ENCODE measurements at regions not wholly inside any gene's neighbourhood (a gene's known extent, or its start where the extent isn't known, plus 50 kb on each side); places are given as distances from the start of the nearest gene placed in this dataset.

DNA sequence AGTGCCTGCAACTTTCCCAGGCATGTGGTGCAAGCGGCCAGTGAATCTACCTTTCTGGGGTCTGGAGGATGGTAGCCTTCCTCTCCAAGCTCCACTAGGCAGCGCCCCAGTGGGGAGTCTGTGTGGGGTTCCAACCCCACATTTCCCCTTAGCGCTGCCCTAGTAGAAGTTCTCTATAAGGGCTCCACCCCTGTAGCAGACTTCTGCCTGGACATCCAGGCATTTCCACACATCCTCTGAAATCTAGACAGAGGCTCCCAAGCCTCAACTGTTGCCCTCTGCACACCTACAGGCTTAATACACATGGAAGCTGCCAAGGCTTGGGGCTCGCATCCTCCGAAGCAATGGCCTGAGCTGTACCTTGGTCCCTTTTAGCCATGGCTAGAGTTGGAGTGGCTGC is 321.6 kb downstream of the TFAP2A start:
- no peak overlapping the region for H3K4me3 ChIP-seq (replicated peaks; ENCODE audit: low read depth, low read length)
- no peak for DNase-seq (ENCODE audit: extremely low read depth, low read depth)
- TF ChIP-seq, protein P1, sequence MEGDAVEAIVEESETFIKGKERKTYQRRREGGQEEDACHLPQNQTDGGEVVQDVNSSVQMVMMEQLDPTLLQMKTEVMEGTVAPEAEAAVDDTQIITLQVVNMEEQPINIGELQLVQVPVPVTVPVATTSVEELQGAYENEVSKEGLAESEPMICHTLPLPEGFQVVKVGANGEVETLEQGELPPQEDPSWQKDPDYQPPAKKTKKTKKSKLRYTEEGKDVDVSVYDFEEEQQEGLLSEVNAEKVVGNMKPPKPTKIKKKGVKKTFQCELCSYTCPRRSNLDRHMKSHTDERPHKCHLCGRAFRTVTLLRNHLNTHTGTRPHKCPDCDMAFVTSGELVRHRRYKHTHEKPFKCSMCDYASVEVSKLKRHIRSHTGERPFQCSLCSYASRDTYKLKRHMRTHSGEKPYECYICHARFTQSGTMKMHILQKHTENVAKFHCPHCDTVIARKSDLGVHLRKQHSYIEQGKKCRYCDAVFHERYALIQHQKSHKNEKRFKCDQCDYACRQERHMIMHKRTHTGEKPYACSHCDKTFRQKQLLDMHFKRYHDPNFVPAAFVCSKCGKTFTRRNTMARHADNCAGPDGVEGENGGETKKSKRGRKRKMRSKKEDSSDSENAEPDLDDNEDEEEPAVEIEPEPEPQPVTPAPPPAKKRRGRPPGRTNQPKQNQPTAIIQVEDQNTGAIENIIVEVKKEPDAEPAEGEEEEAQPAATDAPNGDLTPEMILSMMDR (IDR thresholded peaks at IDR 0.05; ENCODE audit: low read depth, low read length, missing control alignments) = no peak

- TF ChIP-seq, protein P1 (IDR thresholded peaks at IDR 0.05; ENCODE audit: low read depth, low read length, missing control alignments) = no peak
- H3K4me3 ChIP-seq (replicated peaks; ENCODE audit: low read depth, low read length) = no peak overlapping the region
- no peak for DNase-seq (ENCODE audit: extremely low read depth, low read depth)
These were observed 330.5 kb downstream of the TFAP2A start for GRCh38 chr6:10084111-10084986.

DNA sequence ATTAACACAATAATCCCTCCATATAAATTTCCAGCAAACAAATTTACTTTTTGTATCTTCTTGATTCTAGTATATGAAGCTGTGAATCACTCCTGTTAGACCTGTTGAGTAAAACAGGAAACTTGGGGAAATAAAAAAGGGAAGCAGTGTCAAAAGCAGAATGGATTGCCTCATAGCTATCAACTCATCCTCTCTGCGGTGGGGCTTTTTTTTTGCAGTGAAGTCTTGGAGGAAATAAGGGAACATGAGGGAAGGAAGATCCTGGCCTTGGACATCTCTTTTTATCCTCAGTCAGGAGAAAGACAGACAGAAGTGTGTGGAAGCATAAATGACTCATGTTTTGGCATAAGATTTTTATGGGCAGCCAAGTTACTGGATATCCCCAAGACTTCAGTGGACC is 332.5 kb downstream of the TFAP2A start:
- TF ChIP-seq, protein P1 (IDR thresholded peaks at IDR 0.05; ENCODE audit: low read depth, low read length, missing control alignments) = no peak
- no peak overlapping the region for H3K4me3 ChIP-seq (replicated peaks; ENCODE audit: low read depth, low read length)
- DNase-seq (ENCODE audit: extremely low read depth, low read depth) = no peak

- no peak for DNase-seq (ENCODE audit: extremely low read depth, low read depth)
- H3K4me3 ChIP-seq (replicated peaks; ENCODE audit: low read depth, low read length) = no peak overlapping the region
- TF ChIP-seq, protein P1 (IDR thresholded peaks at IDR 0.05; ENCODE audit: low read depth, low read length, missing control alignments) = no peak
These were observed 332.9 kb downstream of the TFAP2A start for GRCh38 chr6:10081957-10082356.

GRCh38 chr6:10081075-10081474 is 333.8 kb downstream of the TFAP2A start:
- TF ChIP-seq, protein P1 (IDR thresholded peaks at IDR 0.05; ENCODE audit: low read depth, low read length, missing control alignments) = no peak
- no peak for DNase-seq (ENCODE audit: extremely low read depth, low read depth)
- no peak overlapping the region for H3K4me3 ChIP-seq (replicated peaks; ENCODE audit: low read depth, low read length)

DNA sequence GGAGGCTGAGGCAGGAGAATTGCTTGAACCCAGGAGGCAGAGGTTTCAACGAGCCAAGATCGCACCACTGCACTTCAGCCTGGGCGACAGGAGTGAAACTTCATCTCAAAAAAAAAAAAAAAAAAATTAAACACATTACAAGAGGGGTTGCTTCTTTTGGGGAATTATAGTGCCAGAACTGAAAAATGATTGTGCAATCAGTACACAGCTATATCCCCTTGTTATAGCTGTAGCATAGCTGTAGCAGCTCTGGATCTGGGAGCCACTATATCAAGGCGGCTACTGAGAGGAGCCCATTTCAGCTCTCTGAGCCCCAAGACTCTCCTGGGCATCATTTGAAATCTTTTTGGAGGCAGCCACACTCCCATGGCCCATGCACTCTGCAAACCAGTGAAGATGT is 334.3 kb downstream of the TFAP2A start:
- no peak for DNase-seq (ENCODE audit: extremely low read depth, low read depth)
- TF ChIP-seq, protein P1 (IDR thresholded peaks at IDR 0.05; ENCODE audit: low read depth, low read length, missing control alignments) = no peak
- H3K4me3 ChIP-seq (replicated peaks; ENCODE audit: low read depth, low read length) = no peak overlapping the region
